HEK293T (cell line): ENCODE measurements at regions not wholly inside any gene's neighbourhood (a gene's known extent, or its start where the extent isn't known, plus 50 kb on each side); places are given as distances from the start of the nearest gene placed in this dataset.

Experiments used
- ARNT ChIP-seq: fragments of 450-650 bp; IDR thresholded peaks from 2 replicates; pipeline ENCODE4 v1.6.1; 2017; ENCODE audit warnings: mild to moderate bottlenecking
- BHLHE40 ChIP-seq: fragments of 450-650 bp; IDR thresholded peaks from 2 replicates; pipeline ENCODE4 v1.6.1; 2016; ENCODE audit warnings: mild to moderate bottlenecking, moderate library complexity, borderline replicate concordance
- CTBP1 ChIP-seq: fragments of 450-650 bp; IDR thresholded peaks from 2 replicates; pipeline ENCODE4 v1.6.1; 2016; ENCODE audit warnings: borderline replicate concordance
- FOXK2 ChIP-seq: fragments of 450-650 bp; IDR thresholded peaks from 2 replicates; pipeline ENCODE4 v1.6.1; 2016; ENCODE audit warnings: mild to moderate bottlenecking
- FOXM1 ChIP-seq: fragments of 450-650 bp; IDR thresholded peaks from 2 replicates; pipeline ENCODE4 v1.6.1; 2017; ENCODE audit warnings: mild to moderate bottlenecking, borderline replicate concordance
- HDGF ChIP-seq: fragments of 450-650 bp; IDR thresholded peaks from 2 replicates; pipeline ENCODE4 v1.6.1; 2017; ENCODE audit warnings: antibody characterized with exemption, borderline replicate concordance
- LEF1 ChIP-seq: fragments of 450-650 bp; IDR thresholded peaks from 2 replicates; pipeline ENCODE4 v1.6.1; 2017; ENCODE audit warnings: mild to moderate bottlenecking, borderline replicate concordance
- NFRKB ChIP-seq: fragments of 450-650 bp; IDR thresholded peaks from 2 replicates; pipeline ENCODE4 v1.6.1; 2016; ENCODE audit warnings: mild to moderate bottlenecking, moderate library complexity
- SP1 ChIP-seq: fragments of 450-650 bp; IDR thresholded peaks from 2 replicates; pipeline ENCODE4 v1.6.1; 2017
- SUZ12 ChIP-seq: fragments of 450-650 bp; IDR thresholded peaks from 2 replicates; pipeline ENCODE4 v1.6.1; 2016; ENCODE audit warnings: mild to moderate bottlenecking
- ZNF384 ChIP-seq: fragments of 450-650 bp; IDR thresholded peaks from 2 replicates; pipeline ENCODE4 v1.6.1; 2016

- TF ChIP-seq CTBP1 (no peak), HDGF (no peak), LEF1 (no peak), SP1 (no peak), FOXK2 (no peak), ZNF384 (no peak), FOXM1 (no peak), BHLHE40 (no peak), SUZ12 (no peak), NFRKB (no peak), ARNT (no peak)
Measured at GRCh38 chr12:67103521-67103920, 165.6 kb upstream of the CAND1 start.
